IMR-90 (cell line): ENCODE measurements at regions not wholly inside any gene's neighbourhood (a gene's known extent, or its start where the extent isn't known, plus 50 kb on each side); places are given as distances from the start of the nearest gene placed in this dataset.

ENCODE experiments used
- ATAC-seq: fragments of 200-7000 bp; cut with Tn5 transposase; 2 replicates; pipeline ENCODE4 v1.9.1; 2020; ENCODE audit warnings: low read depth, mild to moderate bottlenecking, moderate library complexity
- BruUV-seq: library from RNA; stranded (reverse); fragments of 400-500 nt; replicated peaks from 2 replicates; lab custom pipeline; 2021; lab: Mats Ljungman, UMichigan
- CTCF ChIA-PET: fragments of 300-600 bp; formaldehyde crosslinking; extraction: SDS; loops from one replicate; lab custom pipeline; 2021; ENCODE audit warnings: antibody characterized with exemption; lab: Yijun Ruan, JAX
- POLR2A ChIA-PET: fragments of 300-600 bp; sonication (Branson Sonifier 250); formaldehyde crosslinking; loops from one replicate; lab custom pipeline; 2022; ENCODE audit warnings: antibody characterized with exemption; ENCODE audit not compliant: unreplicated experiment; lab: Charles Lee
- DNase-seq: peaks from one replicate; pipeline ENCODE4 v3.0.0; 2013
- H2AFZ ChIP-seq: replicated peaks from 2 replicates; pipeline ENCODE3; 2013; ENCODE audit warnings: low read length, mild to moderate bottlenecking; ENCODE audit not compliant: poor library complexity
- H2AK5ac ChIP-seq: 2 replicates; pipeline ENCODE4 v1.6.1; 2013; ENCODE audit warnings: low read depth, low read length, inconsistent platforms
- H2AK9ac ChIP-seq: replicated peaks from 2 replicates; pipeline ENCODE3; 2013; ENCODE audit warnings: mild to moderate bottlenecking, low read depth, low read length, moderate library complexity; ENCODE audit not compliant: poor library complexity
- H2BK120ac ChIP-seq: 2 replicates; pipeline ENCODE4 v1.6.1; 2013; ENCODE audit warnings: low read depth, low read length, inconsistent platforms
- H2BK15ac ChIP-seq: 3 replicates; pipeline ENCODE4 v1.6.1; 2013; ENCODE audit warnings: low read depth, low read length, inconsistent platforms
- H2BK20ac ChIP-seq: 2 replicates; pipeline ENCODE4 v1.6.1; 2013; ENCODE audit warnings: low read depth, mild to moderate bottlenecking, inconsistent platforms, low read length, moderate library complexity
- H2BK5ac ChIP-seq: 2 replicates; pipeline ENCODE4 v1.6.1; 2013; ENCODE audit warnings: mild to moderate bottlenecking, low read depth, low read length, inconsistent platforms; ENCODE audit not compliant: poor library complexity, severe bottlenecking
- H3K14ac ChIP-seq: replicated peaks from 2 replicates; pipeline ENCODE4 v1.6.1; 2013; ENCODE audit warnings: low read depth, low read length, inconsistent platforms
- H3K18ac ChIP-seq: 2 replicates; pipeline ENCODE4 v1.6.1; 2013; ENCODE audit warnings: low read depth, low read length, control low read depth
- H3K23ac ChIP-seq: 2 replicates; pipeline ENCODE4 v1.6.1; 2013; ENCODE audit warnings: low read depth, low read length, inconsistent platforms
- H3K27ac ChIP-seq: 2 replicates; pipeline ENCODE4 v1.5.1; 2013; ENCODE audit warnings: mild to moderate bottlenecking, control low read depth, low read length; ENCODE audit not compliant: insufficient read depth
- H3K27me3 ChIP-seq: 2 replicates; pipeline ENCODE4 v1.6.1; 2013; ENCODE audit warnings: low read length; ENCODE audit not compliant: control insufficient read depth, insufficient read depth
- H3K36me3 ChIP-seq: 2 replicates; pipeline ENCODE4 v1.6.1; 2013; ENCODE audit warnings: low read length, mixed read lengths; ENCODE audit not compliant: control insufficient read depth, insufficient read depth
- H3K4ac ChIP-seq: 2 replicates; pipeline ENCODE4 v1.6.1; 2013; ENCODE audit warnings: low read depth, low read length, inconsistent platforms
- H3K4me1 ChIP-seq: 2 replicates; pipeline ENCODE4 v1.6.1; 2013; ENCODE audit warnings: low read length, mixed read lengths; ENCODE audit not compliant: control insufficient read depth, insufficient read depth
- H3K4me2 ChIP-seq: 2 replicates; pipeline ENCODE4 v1.6.1; 2013; ENCODE audit warnings: low read depth, mild to moderate bottlenecking, control low read depth, low read length, moderate library complexity
- H3K4me3 ChIP-seq: 2 replicates; pipeline ENCODE4 v1.5.1; 2013; ENCODE audit warnings: low read depth, mild to moderate bottlenecking, control low read depth, low read length, moderate library complexity; ENCODE audit not compliant: insufficient read depth
- H3K56ac ChIP-seq: 2 replicates; pipeline ENCODE4 v1.6.1; 2013; ENCODE audit warnings: low read length, inconsistent platforms; ENCODE audit not compliant: insufficient read depth; ENCODE audit errors: extremely low read depth
- H3K79me1 ChIP-seq, 2 experiments: 2 replicates each; pipeline ENCODE4 v1.6.1; 2013; ENCODE audit warnings: low read length in 2 of 2, inconsistent platforms in 1 of 2, low read depth in 1 of 2
- H3K9ac ChIP-seq: 2 replicates; pipeline ENCODE4 v1.6.1; 2013; ENCODE audit warnings: low read depth, low read length, control low read depth
- H3K9me1 ChIP-seq: 2 replicates; pipeline ENCODE4 v1.6.1; 2013; ENCODE audit warnings: low read length, inconsistent platforms; ENCODE audit not compliant: insufficient read depth
- H3K9me3 ChIP-seq: 2 replicates; pipeline ENCODE4 v1.6.1; 2013; ENCODE audit warnings: low read length; ENCODE audit not compliant: control insufficient read depth, insufficient read depth
- H4K20me1 ChIP-seq: 2 replicates; pipeline ENCODE4 v1.6.1; 2013; ENCODE audit warnings: low read length, inconsistent platforms; ENCODE audit not compliant: insufficient read depth
- H4K5ac ChIP-seq: 2 replicates; pipeline ENCODE4 v1.6.1; 2013; ENCODE audit warnings: mild to moderate bottlenecking, low read depth, low read length, control low read depth
- H4K8ac ChIP-seq, 2 experiments: 2 replicates each; pipeline ENCODE4 v1.6.1; 2013; ENCODE audit warnings: low read depth in 2 of 2, low read length in 2 of 2, control low read depth in 1 of 2, inconsistent platforms in 1 of 2
- H4K91ac ChIP-seq: 2 replicates; pipeline ENCODE4 v1.6.1; 2013; ENCODE audit warnings: low read depth, low read length, inconsistent platforms; ENCODE audit not compliant: insufficient read depth
- BHLHE40 ChIP-seq: fragments of 150-350 bp; IDR thresholded peaks from 2 replicates; pipeline ENCODE4 v1.6.1; 2016; ENCODE audit warnings: mild to moderate bottlenecking, low read depth, low read length
- CEBPB ChIP-seq: IDR thresholded peaks from 2 replicates; pipeline ENCODE4 v1.6.1; 2012; ENCODE audit warnings: low read depth, low read length, improper control_type of control experiment
- CHD1 ChIP-seq: IDR thresholded peaks from 2 replicates; pipeline ENCODE4 v1.6.1; 2012; ENCODE audit warnings: low read depth, low read length, improper control_type of control experiment
- MAFK ChIP-seq: IDR thresholded peaks from 2 replicates; pipeline ENCODE4 v1.6.1; 2012; ENCODE audit warnings: low read depth, low read length, improper control_type of control experiment
- MAZ ChIP-seq: IDR thresholded peaks from 2 replicates; pipeline ENCODE4 v1.6.1; 2012; ENCODE audit warnings: low read depth, mild to moderate bottlenecking, low read length, improper control_type of control experiment, moderate library complexity, borderline replicate concordance
- NFE2L2 ChIP-seq: fragments of 150-350 bp; IDR thresholded peaks from 2 replicates; pipeline ENCODE4 v1.6.1; 2016; ENCODE audit warnings: low read depth, mild to moderate bottlenecking, low read length
- POLR2A ChIP-seq: IDR thresholded peaks from 2 replicates; pipeline ENCODE4 v1.6.1; 2012; ENCODE audit warnings: mild to moderate bottlenecking, low read depth, low read length
- USF2 ChIP-seq: fragments of 150-350 bp; IDR thresholded peaks from 2 replicates; pipeline ENCODE4 v1.6.1; 2017; ENCODE audit warnings: mild to moderate bottlenecking, antibody characterized with exemption, low read length, low read depth
- WGBS, 2 experiments: methylation state at CpG; one replicate each; pipeline versions ENCODE4 v1.1.5 to v1.1.7; 2013; ENCODE audit warnings: missing lambda C conversion rate in 2 of 2; ENCODE audit not compliant: insufficient read length in 1 of 2; ENCODE audit errors: extremely low coverage in 2 of 2; 5-methylcytosine and 5-hydroxymethylcytosine counted together
- dilution Hi-C: fragments of 300-500 bp; cut with HindIII; formaldehyde crosslinking; loops from one replicate; pipeline ENCODE4 v1.14.3; 2018; ENCODE audit warnings: low sequenced_read_pairs; ENCODE audit not compliant: unreplicated experiment
- in situ Hi-C: fragments of 300-500 bp; cut with MboI; formaldehyde crosslinking; loops from 3 replicates; pipeline ENCODE4 v1.14.3; 2019; ENCODE audit warnings: low sequenced_read_pairs, inconsistent platforms, mixed read lengths
- intact Hi-C: fragments of 100-400 bp; cut with micrococcal nuclease; formaldehyde crosslinking; loops from 2 replicates; pipeline ENCODE4 v1.10.0; 2022

- no peak overlapping the region for H3K56ac ChIP-seq
- no peak overlapping the region for H4K91ac ChIP-seq
- H4K8ac ChIP-seq, result no peak overlapping the region
- H3K4me1 ChIP-seq, result no peaks in the 10 kb centered on the region
- WGBS, 2 experiments, result no CpG with 5 or more reads among the region's 2 CpGs
- no peak overlapping the region for H3K27ac ChIP-seq
- H2AK9ac ChIP-seq, result no peak overlapping the region
- H3K36me3 ChIP-seq, result no peaks in the 10 kb centered on the region
- H3K27me3 ChIP-seq, result no peaks in the 10 kb centered on the region
- no peak overlapping the region for H3K4ac ChIP-seq
- dilution Hi-C loops, result no loop called here
- no peaks in the 10 kb centered on the region for H3K9me3 ChIP-seq
- intact Hi-C loops, result no loop called here
- no peak overlapping the region for H3K23ac ChIP-seq
- BruUV-seq, result no TSS peak
- H4K20me1 ChIP-seq, result no peaks in the 10 kb centered on the region
- no peak overlapping the region for H2AFZ ChIP-seq
- no peaks in the 10 kb centered on the region for H3K9me1 ChIP-seq
- no peak overlapping the region for H4K5ac ChIP-seq
- in situ Hi-C loops, result no loop called here
- no peak overlapping the region for H2BK120ac ChIP-seq
- ChIA-PET POLR2A (no interaction called here), CTCF (no interaction called here)
- H2BK15ac ChIP-seq, result no peak overlapping the region
- H3K9ac ChIP-seq, result no peak overlapping the region
- H3K79me1 ChIP-seq, result no peaks in the 10 kb centered on the region
- no peak overlapping the region for H2BK20ac ChIP-seq
- no peak for DNase-seq
- TF ChIP-seq CEBPB, result no peak
- TF ChIP-seq CHD1, result no peak
- no peak for TF ChIP-seq USF2
- TF ChIP-seq BHLHE40, result no peak
- TF ChIP-seq MAZ, result no peak
- TF ChIP-seq POLR2A, result no peak
- TF ChIP-seq MAFK, result no peak
- no peak for TF ChIP-seq NFE2L2
- no peak overlapping the region for H2AK5ac ChIP-seq
- no peak overlapping the region for H3K4me3 ChIP-seq
- H3K14ac ChIP-seq, result no peak overlapping the region
- H2BK5ac ChIP-seq, result no peak overlapping the region
- H3K18ac ChIP-seq, result no peak overlapping the region
- ATAC-seq, result no peak
- H3K4me2 ChIP-seq, result no peak overlapping the region
Observed at GRCh38 chr5:67647772-67648171, 451.2 kb upstream of the CD180 start.
